HG03575 (cell line): ENCODE measurements at regions not wholly inside any gene's neighbourhood (a gene's known extent, or its start where the extent isn't known, plus 50 kb on each side); places are given as distances from the start of the nearest gene placed in this dataset.
"Not testable (repeated sequence)": the region's sequence is repeated elsewhere in the genome, so short reads cannot be mapped to it uniquely, and the experiment has no call there.

Experiments
- ATAC-seq: cut with Tn5 transposase; IDR thresholded peaks from one replicate; pipeline ENCODE4 v1.9.1; 2021; ENCODE audit not compliant: unreplicated experiment, insufficient number of reproducible peaks, low FRiP score; ENCODE audit errors: extremely low read depth

GRCh38 chrX:150049647-150050046 lies 111.4 kb upstream of the EOLA2 start:
- no peak for ATAC-seq

DNA sequence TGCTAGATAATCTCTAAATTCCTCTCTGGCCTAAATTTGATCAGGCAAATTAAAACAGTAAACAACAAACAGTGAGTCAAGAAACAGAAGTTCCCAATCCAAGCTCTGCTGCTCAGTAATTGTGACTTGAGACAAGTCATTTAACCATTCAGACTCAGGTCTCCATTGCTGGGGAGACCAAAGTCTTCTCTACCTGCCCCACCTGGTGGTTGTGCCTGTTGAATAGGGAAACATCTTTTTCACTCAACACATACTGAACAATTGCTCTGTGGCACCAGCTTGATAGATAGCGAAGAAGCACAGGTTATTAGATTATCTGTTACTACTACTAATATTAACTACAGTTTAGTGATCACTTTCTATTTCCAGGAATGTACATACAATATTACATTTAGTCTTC lies 112.1 kb upstream of the EOLA2 start:
- ATAC-seq, result no peak

- no peak for ATAC-seq
These were observed 112.8 kb upstream of the EOLA2 start for GRCh38 chrX:150051096-150051495.

DNA sequence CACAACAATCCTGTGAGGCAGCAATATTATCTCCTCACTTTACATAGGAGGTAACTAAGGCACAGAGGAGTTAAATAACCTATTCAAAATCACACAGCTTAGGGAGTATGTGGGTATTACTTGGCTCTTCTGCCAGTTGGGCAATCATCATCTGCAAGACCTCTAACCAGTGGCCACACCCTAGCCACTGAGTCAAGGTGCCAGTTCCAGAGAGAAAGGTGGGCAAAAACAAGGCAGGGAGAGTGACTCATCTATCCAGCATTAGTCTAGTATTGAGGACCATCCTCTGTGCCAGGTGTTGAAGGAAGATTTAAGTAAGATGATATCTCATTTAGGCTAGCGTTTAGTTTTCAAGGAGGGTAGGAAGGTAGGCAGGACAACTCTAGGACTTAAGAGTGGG lies 113.9 kb upstream of the EOLA2 start:
- ATAC-seq, result no peak

GRCh38 chrX:150058728-150059127 lies 120.4 kb upstream of the EOLA2 start:
- ATAC-seq, result no peak

DNA sequence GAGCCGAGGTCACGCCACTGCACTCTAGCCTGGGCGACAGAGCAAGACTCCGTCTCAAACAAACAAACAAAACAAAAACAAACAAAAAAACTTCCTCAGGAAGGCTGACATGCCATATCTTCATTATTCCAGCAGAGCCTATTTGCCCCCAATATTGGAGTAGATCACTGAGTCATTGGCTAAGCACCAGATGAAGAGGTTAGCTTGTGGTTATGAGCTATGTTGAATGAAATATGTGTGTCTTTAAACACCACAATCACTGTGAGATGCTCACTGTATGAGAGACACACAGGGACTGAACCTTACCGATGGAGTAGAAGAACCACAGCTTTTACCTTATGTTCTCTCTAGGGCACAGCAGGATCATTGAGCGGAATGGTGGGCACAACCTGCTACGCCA lies 122.1 kb upstream of the EOLA2 start:
- no peak for ATAC-seq

- ATAC-seq, result no peak
These were observed 124.2 kb upstream of the EOLA2 start for GRCh38 chrX:150062292-150063137.

GRCh38 chrX:150063138-150063518 lies 124.8 kb upstream of the EOLA2 start:
- ATAC-seq, result no peak

- ATAC-seq, result no peak
These were observed 125.4 kb upstream of the EOLA2 start for GRCh38 chrX:150063674-150064073.

DNA sequence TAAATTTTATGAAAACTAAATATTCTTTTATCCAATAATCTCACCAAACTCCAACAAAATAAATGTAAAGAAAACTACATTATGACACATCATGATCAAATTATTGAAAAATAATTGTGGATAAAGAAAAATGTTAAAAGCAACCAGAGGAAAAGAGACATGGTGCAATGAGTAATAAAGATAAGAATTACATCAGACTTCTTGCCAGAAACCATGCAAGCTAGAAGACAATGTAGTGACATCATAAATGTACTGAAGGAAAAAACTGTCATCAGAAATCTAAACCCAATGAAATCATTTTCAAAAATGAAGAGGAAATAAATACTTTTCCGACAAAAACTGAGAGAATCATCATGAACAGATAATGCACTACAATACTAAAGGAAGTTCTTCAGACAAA lies 135.9 kb upstream of the EOLA2 start:
- no peak for ATAC-seq

DNA sequence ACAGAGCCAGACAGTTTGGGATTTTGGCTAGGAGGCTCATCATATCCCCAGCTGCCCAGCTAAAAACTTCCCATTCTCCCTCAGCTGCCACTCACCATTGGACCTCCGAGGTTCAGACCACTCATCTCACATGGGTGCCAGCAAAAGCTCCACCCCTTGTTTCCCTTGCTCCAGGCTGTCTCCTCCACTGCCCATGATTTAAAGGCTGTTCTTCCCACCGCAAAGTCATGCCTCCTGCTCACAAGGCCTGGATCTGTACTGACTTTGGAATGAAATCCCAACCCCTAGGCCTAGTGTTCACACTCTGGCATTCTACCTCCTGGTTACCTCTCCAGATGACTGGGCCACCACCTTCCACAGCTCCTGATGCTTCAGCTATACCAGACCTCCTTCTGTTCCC lies 142.2 kb upstream of the EOLA2 start:
- no peak for ATAC-seq

DNA sequence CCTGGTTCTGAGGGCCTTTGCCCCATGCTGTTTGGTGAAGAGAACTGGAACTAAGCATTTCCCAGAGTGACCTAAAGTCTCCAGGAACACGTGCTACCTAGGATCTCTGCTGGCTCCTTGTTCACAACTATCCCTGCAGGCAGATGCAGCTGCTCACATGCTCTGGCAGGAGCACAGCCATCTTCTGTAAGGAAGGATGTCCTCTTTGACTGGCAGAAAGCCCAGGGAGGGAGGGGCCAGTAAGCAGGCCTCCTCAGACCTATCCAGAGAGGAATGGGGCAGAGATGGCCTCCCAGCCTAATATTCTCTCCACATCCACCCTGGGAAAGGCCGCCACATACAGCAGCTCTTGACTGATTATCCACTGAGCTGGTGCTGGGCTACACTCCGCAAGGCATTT lies 142.8 kb upstream of the EOLA2 start:
- no peak for ATAC-seq

DNA sequence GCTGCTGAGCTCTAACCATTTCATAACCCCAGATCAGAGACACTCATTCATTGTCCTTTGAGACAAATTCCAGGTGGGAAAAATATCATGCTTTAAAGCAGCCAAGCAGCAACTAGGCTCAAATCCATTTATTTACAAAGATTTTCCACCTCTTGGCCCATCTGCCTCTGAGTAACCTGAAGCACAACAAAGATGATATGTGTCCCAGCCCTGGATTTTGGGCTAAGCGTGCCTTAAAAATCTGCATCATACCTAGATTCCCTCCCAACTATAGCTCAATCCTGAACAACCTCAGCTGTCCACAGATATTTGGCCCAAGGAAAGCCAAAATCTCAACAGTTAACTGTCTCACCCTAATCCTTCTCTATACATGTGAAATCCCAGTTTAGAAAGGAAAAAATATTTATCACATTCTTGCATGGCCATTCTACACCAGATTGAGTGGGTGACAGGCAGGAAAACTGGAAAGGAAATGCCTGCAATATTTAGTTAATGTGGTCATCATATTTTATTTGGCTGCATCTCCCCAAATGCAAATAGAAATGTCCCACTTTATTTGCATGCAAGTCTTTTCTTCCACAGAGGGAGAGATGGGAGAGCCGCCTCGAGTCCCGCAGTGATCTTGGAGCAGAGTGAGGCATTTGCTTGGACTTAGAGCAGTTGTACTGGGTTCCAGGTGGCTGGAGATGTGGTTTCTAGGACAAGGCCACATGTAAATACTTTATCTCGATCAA lies 146.4 kb upstream of the EOLA2 start:
- ATAC-seq, result no peak

DNA sequence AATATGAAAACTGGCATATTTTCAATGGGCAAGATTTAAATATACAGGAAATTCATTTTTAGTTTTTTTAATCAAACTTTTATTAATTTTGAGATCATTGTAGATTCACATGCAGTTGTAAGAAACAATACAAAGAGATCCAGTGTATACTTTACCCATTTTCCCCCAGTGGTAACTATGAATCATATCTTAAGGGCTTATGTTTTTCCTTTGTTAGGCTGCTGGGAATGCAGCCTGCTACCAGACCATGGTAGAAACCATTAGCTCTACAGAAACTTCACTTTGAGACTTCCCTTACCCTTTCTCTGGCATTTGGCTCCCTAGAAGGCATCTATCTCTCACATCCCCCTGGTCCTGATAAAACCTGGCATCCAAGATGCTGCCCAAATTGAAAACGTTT lies 147.6 kb upstream of the EOLA2 start:
- no peak for ATAC-seq

GRCh38 chrX:150086371-150086770 lies 148.1 kb upstream of the EOLA2 start:
- ATAC-seq, result no peak

- ATAC-seq, result no peak
These were observed 149.3 kb upstream of the EOLA2 start for GRCh38 chrX:150087612-150088011.

- ATAC-seq, result no peak
These were observed 149.8 kb upstream of the EOLA2 start for GRCh38 chrX:150088042-150088441.

- no peak for ATAC-seq
These were observed 150.7 kb upstream of the EOLA2 start for GRCh38 chrX:150088766-150089518.

GRCh38 chrX:150091300-150091699 lies 153.0 kb upstream of the EOLA2 start:
- not testable (repeated sequence) for ATAC-seq

DNA sequence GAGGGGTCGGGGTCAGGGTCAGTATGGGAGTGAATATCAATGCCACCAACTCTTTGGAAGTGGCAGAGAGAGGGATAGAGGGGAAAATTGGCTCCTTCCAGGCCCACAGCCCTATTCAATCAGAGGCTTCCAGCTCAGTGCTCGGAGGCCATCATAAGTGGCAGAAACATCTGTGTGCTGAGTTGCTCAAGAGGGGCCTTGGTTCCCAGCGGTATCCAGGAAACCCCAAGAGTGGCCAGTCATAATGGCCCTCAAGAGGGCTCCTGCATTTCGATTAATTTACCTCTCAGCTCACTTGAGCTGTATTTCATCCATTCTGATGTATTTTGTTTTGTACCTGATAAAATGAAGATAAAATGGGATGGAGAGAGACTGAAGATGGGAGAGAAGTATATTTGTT lies 154.3 kb upstream of the EOLA2 start:
- no peak for ATAC-seq
